ENCODE measurements at regions not wholly inside any gene's neighbourhood (a gene's known extent, or its start where the extent isn't known, plus 50 kb on each side); places are given as distances from the start of the nearest gene placed in this dataset.
"Not testable (repeated sequence)": the region's sequence is repeated elsewhere in the genome, so short reads cannot be mapped to it uniquely, and the experiment has no call there.

DNA sequence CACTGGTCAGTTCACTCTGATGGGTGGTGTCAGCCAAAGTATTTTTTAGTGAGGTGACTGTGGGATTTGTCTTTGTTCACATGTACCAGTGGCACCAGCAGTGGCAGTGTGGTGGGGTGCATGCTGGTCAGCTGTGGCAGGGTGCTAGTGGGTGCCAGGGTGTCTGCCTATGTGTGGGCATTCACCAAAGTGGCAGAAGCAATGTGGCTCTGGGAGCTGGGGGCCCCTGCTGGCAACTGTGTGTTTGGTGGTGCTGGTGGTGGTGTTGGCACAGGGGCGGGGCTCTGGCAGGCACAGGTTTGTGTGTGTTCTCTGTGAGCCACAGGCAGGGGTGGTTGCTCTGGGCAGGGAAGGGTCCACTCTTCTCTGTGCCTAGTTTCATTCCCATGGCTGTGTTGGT is 161.5 kb downstream of the CENPF start:
- no peak overlapping the region for H3K9ac ChIP-seq (ENCODE audit: low read length)
- no peak overlapping the region for H2AFZ ChIP-seq (ENCODE audit: low read length)
- no TSS peak for BruUV-seq (replicated peaks)
- POLR2A ChIA-PET (ENCODE audit: unreplicated experiment) = no interaction called here
- H4K20me1 ChIP-seq (ENCODE audit: low read length) = no peaks in the 10 kb centered on the region
- H3K36me3 ChIP-seq (ENCODE audit: low read depth, low read length) = peaks cover 3% of the 10 kb centered on the region; the same call in 1 of the 2 replicates
- H3K4me2 ChIP-seq (ENCODE audit: low read length) = no peak overlapping the region
- H3K4me1 ChIP-seq (ENCODE audit: insufficient read depth, low read length) = no peaks in the 10 kb centered on the region
- no peaks in the 10 kb centered on the region for H3F3A ChIP-seq (ENCODE audit: low read length, unreplicated experiment)
- CTCF ChIA-PET = no interaction called here
- intact Hi-C loops (cut with micrococcal nuclease) = no loop called here
- H3K27me3 ChIP-seq (ENCODE audit: low read length) = no peaks in the 10 kb centered on the region
- H3K9me3 ChIP-seq (ENCODE audit: low read length) = peaks cover 24% of the 10 kb centered on the region
- H3K79me2 ChIP-seq (ENCODE audit: low read length) = no peaks in the 10 kb centered on the region
- DNase-seq (no peak), ATAC-seq (no peak)
- TF ChIP-seq EZH2phosphoT487 (IDR thresholded peaks at IDR 0.05; ENCODE audit: borderline replicate concordance, low read length) (no peak), EZH2 (IDR thresholded peaks at IDR 0.05; ENCODE audit: low read length, unreplicated experiment) (no peak)
- TF ChIP-seq, protein P1, sequence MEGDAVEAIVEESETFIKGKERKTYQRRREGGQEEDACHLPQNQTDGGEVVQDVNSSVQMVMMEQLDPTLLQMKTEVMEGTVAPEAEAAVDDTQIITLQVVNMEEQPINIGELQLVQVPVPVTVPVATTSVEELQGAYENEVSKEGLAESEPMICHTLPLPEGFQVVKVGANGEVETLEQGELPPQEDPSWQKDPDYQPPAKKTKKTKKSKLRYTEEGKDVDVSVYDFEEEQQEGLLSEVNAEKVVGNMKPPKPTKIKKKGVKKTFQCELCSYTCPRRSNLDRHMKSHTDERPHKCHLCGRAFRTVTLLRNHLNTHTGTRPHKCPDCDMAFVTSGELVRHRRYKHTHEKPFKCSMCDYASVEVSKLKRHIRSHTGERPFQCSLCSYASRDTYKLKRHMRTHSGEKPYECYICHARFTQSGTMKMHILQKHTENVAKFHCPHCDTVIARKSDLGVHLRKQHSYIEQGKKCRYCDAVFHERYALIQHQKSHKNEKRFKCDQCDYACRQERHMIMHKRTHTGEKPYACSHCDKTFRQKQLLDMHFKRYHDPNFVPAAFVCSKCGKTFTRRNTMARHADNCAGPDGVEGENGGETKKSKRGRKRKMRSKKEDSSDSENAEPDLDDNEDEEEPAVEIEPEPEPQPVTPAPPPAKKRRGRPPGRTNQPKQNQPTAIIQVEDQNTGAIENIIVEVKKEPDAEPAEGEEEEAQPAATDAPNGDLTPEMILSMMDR (conservative IDR thresholded peaks at IDR 0.05; ENCODE audit: low read depth, low read length) = no peak
- H3K27ac ChIP-seq (ENCODE audit: low read length) = no peak overlapping the region
- H3K9me2 ChIP-seq (replicated peaks; ENCODE audit: low read length) = no peaks in the 10 kb centered on the region
- no peak overlapping the region for H3K4me3 ChIP-seq (ENCODE audit: low read length)

DNA sequence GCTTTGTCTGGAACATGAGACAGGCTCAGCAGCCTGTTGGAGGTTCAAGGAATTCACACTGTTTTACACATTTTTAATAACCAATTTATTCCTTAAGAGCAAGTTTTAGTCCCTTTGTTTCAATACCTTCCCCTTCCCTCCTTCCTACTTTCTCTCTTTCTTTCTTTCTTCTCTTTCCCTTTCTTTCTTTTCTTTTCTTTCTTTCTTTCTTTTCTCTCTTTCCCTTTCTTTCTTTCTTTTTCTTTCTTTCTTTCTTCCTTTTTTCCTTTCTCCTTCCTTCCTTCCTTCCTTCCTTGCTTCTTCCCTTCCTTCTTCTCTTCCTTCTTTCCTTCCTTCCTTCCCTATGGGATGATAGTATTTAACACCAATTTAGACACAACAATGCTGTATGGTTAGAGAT is 164.2 kb downstream of the CENPF start:
- ATAC-seq = no peak
- H3K9ac ChIP-seq (ENCODE audit: low read length) = no peak overlapping the region
- no peaks in the 10 kb centered on the region for H3K9me2 ChIP-seq (replicated peaks; ENCODE audit: low read length)
- H3K9me3 ChIP-seq (ENCODE audit: low read length) = peaks cover 2% of the 10 kb centered on the region; the same call in 1 of the 2 replicates
- H3K27me3 ChIP-seq (ENCODE audit: low read length) = no peaks in the 10 kb centered on the region
- intact Hi-C loops (cut with micrococcal nuclease) = no loop called here
- H3K27ac ChIP-seq (ENCODE audit: low read length) = no peak overlapping the region
- no peak overlapping the region for H3K4me3 ChIP-seq (ENCODE audit: low read length)
- BruUV-seq (replicated peaks) = no TSS peak
- no peak overlapping the region for H2AFZ ChIP-seq (ENCODE audit: low read length)
- TF ChIP-seq, protein P1 (conservative IDR thresholded peaks at IDR 0.05; ENCODE audit: low read depth, low read length) = no peak
- TF ChIP-seq EZH2 (IDR thresholded peaks at IDR 0.05; ENCODE audit: low read length, unreplicated experiment) = no peak
- no peak for TF ChIP-seq EZH2phosphoT487 (IDR thresholded peaks at IDR 0.05; ENCODE audit: borderline replicate concordance, low read length)
- no peaks in the 10 kb centered on the region for H4K20me1 ChIP-seq (ENCODE audit: low read length)
- no peaks in the 10 kb centered on the region for H3F3A ChIP-seq (ENCODE audit: low read length, unreplicated experiment)
- no peaks in the 10 kb centered on the region for H3K79me2 ChIP-seq (ENCODE audit: low read length)
- no peaks in the 10 kb centered on the region for H3K36me3 ChIP-seq (ENCODE audit: low read depth, low read length)
- no peak overlapping the region for H3K4me2 ChIP-seq (ENCODE audit: low read length)
- CTCF ChIA-PET = no interaction called here
- POLR2A ChIA-PET (ENCODE audit: unreplicated experiment) = no interaction called here
- no peak for DNase-seq
- no peaks in the 10 kb centered on the region for H3K4me1 ChIP-seq (ENCODE audit: insufficient read depth, low read length)

DNA sequence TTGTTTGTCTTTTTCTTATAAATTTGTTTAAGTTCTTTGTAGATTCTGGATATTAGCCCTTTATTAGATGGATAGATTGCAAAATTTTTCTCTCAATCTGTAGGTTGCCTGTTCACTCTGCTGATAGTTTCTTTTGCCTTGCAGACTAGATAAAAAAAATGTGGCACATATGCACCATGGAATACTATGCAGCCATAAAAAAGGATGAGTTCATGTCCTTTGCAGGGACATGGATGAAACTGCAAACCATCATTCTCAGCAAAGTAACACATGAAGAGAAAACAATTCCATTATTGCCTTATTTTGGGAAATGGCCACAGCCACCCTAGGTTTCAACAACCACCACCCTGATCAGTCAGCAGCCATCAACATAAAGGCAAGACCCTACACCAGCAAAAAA is 166.7 kb downstream of the CENPF start:
- DNase-seq; H3K9me3 ChIP-seq (ENCODE audit: low read length); H4K20me1 ChIP-seq (ENCODE audit: low read length); H3K4me3 ChIP-seq (ENCODE audit: low read length); BruUV-seq (replicated peaks); H3K4me2 ChIP-seq (ENCODE audit: low read length); POLR2A ChIA-PET (ENCODE audit: unreplicated experiment); H2AFZ ChIP-seq (ENCODE audit: low read length); H3K27ac ChIP-seq (ENCODE audit: low read length); H3K36me3 ChIP-seq (ENCODE audit: low read depth, low read length); H3F3A ChIP-seq (ENCODE audit: low read length, unreplicated experiment); H3K27me3 ChIP-seq (ENCODE audit: low read length); H3K79me2 ChIP-seq (ENCODE audit: low read length); ATAC-seq; H3K9ac ChIP-seq (ENCODE audit: low read length); intact Hi-C loops (cut with micrococcal nuclease); CTCF ChIA-PET; H3K9me2 ChIP-seq (replicated peaks; ENCODE audit: low read length); H3K4me1 ChIP-seq (ENCODE audit: insufficient read depth, low read length): not testable (repeated sequence)
